OCI-LY1 (cell line): ENCODE measurements at regions not wholly inside any gene's neighbourhood (a gene's known extent, or its start where the extent isn't known, plus 50 kb on each side); places are given as distances from the start of the nearest gene placed in this dataset.

ENCODE experiments used
- H2AFZ ChIP-seq: fragments of 200-600 bp; sonication (generic), shearing (Covaris generic); 2 replicates; pipeline ENCODE4 v1.6.0; 2014; ENCODE audit warnings: antibody characterized with exemption, mild to moderate bottlenecking, low read length
- H3F3A ChIP-seq: fragments of 200-600 bp; sonication (generic), shearing (Covaris generic); 2 replicates; pipeline ENCODE4 v1.6.0; 2014; ENCODE audit warnings: mild to moderate bottlenecking, antibody characterized with exemption, low read length, moderate library complexity; ENCODE audit not compliant: insufficient read depth
- H3K27ac ChIP-seq: fragments of 200-600 bp; sonication (generic); 2 replicates; pipeline ENCODE4 v1.5.1; 2014; ENCODE audit warnings: low read length, mixed run types, mild to moderate bottlenecking, low read depth; ENCODE audit not compliant: poor library complexity, severe bottlenecking
- H3K27me3 ChIP-seq: fragments of 200-600 bp; sonication (generic); 2 replicates; pipeline ENCODE4 v1.6.0; 2014; ENCODE audit warnings: antibody characterized with exemption, mild to moderate bottlenecking, low read length, moderate library complexity; ENCODE audit not compliant: insufficient read depth
- H3K36me3 ChIP-seq: fragments of 200-600 bp; sonication (generic); 2 replicates; pipeline ENCODE4 v1.6.1; 2014; ENCODE audit warnings: mild to moderate bottlenecking, antibody characterized with exemption, low read length, moderate library complexity, mixed read lengths; ENCODE audit not compliant: insufficient read depth
- H3K4me1 ChIP-seq: fragments of 200-600 bp; sonication (generic); 2 replicates; pipeline ENCODE4 v1.5.1; 2014; ENCODE audit warnings: mild to moderate bottlenecking, low read length, moderate library complexity; ENCODE audit not compliant: insufficient read depth, severe bottlenecking
- H3K4me2 ChIP-seq: fragments of 200-600 bp; sonication (generic), shearing (Covaris generic); 2 replicates; pipeline ENCODE4 v1.6.1; 2014; ENCODE audit warnings: low read length
- H3K4me3 ChIP-seq: fragments of 200-600 bp; sonication (generic); 2 replicates; pipeline ENCODE4 v1.5.1; 2014; ENCODE audit warnings: low read length, low read depth, mild to moderate bottlenecking, mixed read lengths; ENCODE audit not compliant: poor library complexity, severe bottlenecking
- H3K79me2 ChIP-seq: fragments of 200-600 bp; shearing (Covaris generic); 2 replicates; pipeline ENCODE4 v1.6.1; 2016; ENCODE audit warnings: mixed run types, low read length, mixed read lengths; ENCODE audit not compliant: insufficient read depth
- H3K9ac ChIP-seq: fragments of 200-600 bp; sonication (generic), shearing (Covaris generic); 2 replicates; pipeline ENCODE4 v1.6.1; 2014; ENCODE audit warnings: mild to moderate bottlenecking, low read length, mixed read lengths
- H3K9me2 ChIP-seq: fragments of 200-600 bp; sonication (generic), shearing (Covaris generic); 2 replicates; pipeline ENCODE4 v1.6.1; 2014; ENCODE audit warnings: low read depth, mild to moderate bottlenecking, low read length, mixed read lengths
- H3K9me3 ChIP-seq: fragments of 200-600 bp; shearing (Covaris generic); 2 replicates; pipeline ENCODE4 v1.6.1; 2014; ENCODE audit warnings: low read length, mixed read lengths
- H4K20me1 ChIP-seq: fragments of 200-600 bp; sonication (generic), shearing (Covaris generic); 2 replicates; pipeline ENCODE4 v1.6.0; 2016; ENCODE audit warnings: mild to moderate bottlenecking, low read length; ENCODE audit not compliant: insufficient read depth
- CTCF ChIP-seq: fragments of 200-600 bp; sonication (generic), shearing (Covaris generic); IDR thresholded peaks from 2 replicates; pipeline ENCODE4 v1.5.1; 2017; ENCODE audit warnings: mild to moderate bottlenecking, antibody characterized with exemption, low read length, moderate library complexity, mixed read lengths
- EZH2 ChIP-seq: fragments of 200-600 bp; sonication (generic), shearing (Covaris generic); IDR thresholded peaks from 2 replicates; pipeline ENCODE4 v1.8.0; 2017; ENCODE audit warnings: borderline replicate concordance, mixed run types, mild to moderate bottlenecking, antibody characterized with exemption, low read length, moderate library complexity, mixed read lengths

DNA sequence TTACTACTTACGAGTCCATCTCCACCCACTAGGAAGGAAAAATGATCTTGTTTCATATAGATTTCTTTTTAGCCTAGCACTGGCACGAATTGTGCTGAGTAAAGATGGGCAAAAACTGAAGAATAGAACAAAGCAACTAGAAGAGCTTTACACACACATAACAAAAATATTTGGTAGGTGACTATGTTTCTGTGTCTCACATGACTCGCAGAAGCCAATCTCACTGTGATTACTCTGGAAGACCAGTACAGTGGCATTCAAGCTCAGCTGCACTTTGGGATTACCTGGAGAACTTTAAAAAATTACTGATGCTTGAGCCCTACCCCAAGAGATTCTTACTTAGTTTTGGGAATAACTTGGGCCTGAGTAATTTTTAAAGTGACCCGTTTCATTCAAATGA lies 378.7 kb downstream of the METTL4 start:
- Histone ChIP-seq H3K4me2 (no peak overlapping the region), H3K4me1 (no peaks in the 10 kb centered on the region), H3K27me3 (no peaks in the 10 kb centered on the region), H3K9ac (no peak overlapping the region), H3K9me3 (no peaks in the 10 kb centered on the region), H4K20me1 (no peaks in the 10 kb centered on the region), H3K36me3 (no peaks in the 10 kb centered on the region), H3K4me3 (no peak overlapping the region), H2AFZ (no peak overlapping the region), H3K79me2 (no peaks in the 10 kb centered on the region), H3K9me2 (no peaks in the 10 kb centered on the region), H3K27ac (no peak overlapping the region), H3F3A (no peaks in the 10 kb centered on the region)
- TF ChIP-seq CTCF = no peak
- no peak for TF ChIP-seq EZH2

GRCh38 chr18:2197946-2198345 lies 373.4 kb downstream of the METTL4 start:
- no peak overlapping the region for H3K4me2 ChIP-seq
- TF ChIP-seq EZH2 = no peak
- no peak for TF ChIP-seq CTCF
- no peak overlapping the region for H3K27ac ChIP-seq
- no peak overlapping the region for H2AFZ ChIP-seq
- no peaks in the 10 kb centered on the region for H3F3A ChIP-seq
- H3K27me3 ChIP-seq = no peaks in the 10 kb centered on the region
- H3K79me2 ChIP-seq = no peaks in the 10 kb centered on the region
- H4K20me1 ChIP-seq = no peaks in the 10 kb centered on the region
- H3K9me3 ChIP-seq = no peaks in the 10 kb centered on the region
- no peak overlapping the region for H3K9ac ChIP-seq
- no peaks in the 10 kb centered on the region for H3K4me1 ChIP-seq
- H3K9me2 ChIP-seq = no peaks in the 10 kb centered on the region
- no peak overlapping the region for H3K4me3 ChIP-seq
- H3K36me3 ChIP-seq = no peaks in the 10 kb centered on the region

- no peaks in the 10 kb centered on the region for H3K4me1 ChIP-seq
Measured at GRCh38 chr18:2199060-2199459, 372.2 kb downstream of the METTL4 start.

More at GRCh38 chr18:2199060-2199459, 372.2 kb downstream of the METTL4 start:
- H3K9ac ChIP-seq = no peak overlapping the region
- H3K9me2 ChIP-seq = no peaks in the 10 kb centered on the region
- H4K20me1 ChIP-seq = no peaks in the 10 kb centered on the region
- H3K27me3 ChIP-seq = no peaks in the 10 kb centered on the region
- H3K79me2 ChIP-seq = no peaks in the 10 kb centered on the region
- no peaks in the 10 kb centered on the region for H3F3A ChIP-seq
- H3K36me3 ChIP-seq = no peaks in the 10 kb centered on the region
- H2AFZ ChIP-seq = no peak overlapping the region
- no peaks in the 10 kb centered on the region for H3K9me3 ChIP-seq
- H3K4me3 ChIP-seq = no peak overlapping the region
- no peak overlapping the region for H3K4me2 ChIP-seq
- no peak for TF ChIP-seq CTCF
- no peak for TF ChIP-seq EZH2
- no peak overlapping the region for H3K27ac ChIP-seq
